GM23248 (cell line): ENCODE measurements at regions not wholly inside any gene's neighbourhood (a gene's known extent, or its start where the extent isn't known, plus 50 kb on each side); places are given as distances from the start of the nearest gene placed in this dataset.

Experiments
- DNase-seq: peaks from one replicate; pipeline ENCODE4 v3.0.0-alpha.2; 2015
- H2AFZ ChIP-seq: fragments of 200-600 bp; sonication (generic); 2 replicates; pipeline ENCODE4 v1.6.1; 2016; ENCODE audit warnings: antibody characterized with exemption
- H3F3A ChIP-seq: fragments of 200-600 bp; sonication (generic); 2 replicates; pipeline ENCODE4 v1.6.1; 2016; ENCODE audit warnings: mild to moderate bottlenecking, antibody characterized with exemption, mixed run types; ENCODE audit not compliant: insufficient read depth
- H3K27ac ChIP-seq: fragments of 200-600 bp; sonication (generic); 2 replicates; pipeline ENCODE4 v1.5.1; 2016; ENCODE audit warnings: mild to moderate bottlenecking
- H3K27me3 ChIP-seq: fragments of 200-600 bp; sonication (generic); replicated peaks from 2 replicates; pipeline ENCODE4 v1.6.1; 2016; ENCODE audit warnings: mild to moderate bottlenecking; ENCODE audit not compliant: insufficient read depth
- H3K36me3 ChIP-seq: fragments of 200-600 bp; sonication (generic); 2 replicates; pipeline ENCODE4 v1.6.1; 2016; ENCODE audit warnings: low read depth, mild to moderate bottlenecking
- H3K4me1 ChIP-seq: fragments of 200-600 bp; sonication (generic); 2 replicates; pipeline ENCODE4 v1.6.1; 2016; ENCODE audit warnings: mild to moderate bottlenecking; ENCODE audit not compliant: insufficient read depth
- H3K4me2 ChIP-seq: fragments of 200-600 bp; sonication (generic); one replicate; pipeline ENCODE4 v1.6.1; 2016; ENCODE audit warnings: mild to moderate bottlenecking; ENCODE audit not compliant: unreplicated experiment
- H3K4me3 ChIP-seq: fragments of 200-600 bp; sonication (generic); 2 replicates; pipeline ENCODE4 v1.5.1; 2016; ENCODE audit warnings: mild to moderate bottlenecking
- H3K79me2 ChIP-seq: fragments of 200-600 bp; sonication (generic); 2 replicates; pipeline ENCODE4 v1.6.1; 2016; ENCODE audit warnings: mild to moderate bottlenecking; ENCODE audit not compliant: insufficient read depth
- H3K9ac ChIP-seq: fragments of 200-600 bp; sonication (generic); 2 replicates; pipeline ENCODE4 v1.6.1; 2016; ENCODE audit warnings: mild to moderate bottlenecking
- H3K9me2 ChIP-seq: fragments of 200-600 bp; sonication (generic); 2 replicates; pipeline ENCODE4 v1.6.1; 2016; ENCODE audit warnings: mixed run types, mild to moderate bottlenecking, moderate library complexity; ENCODE audit not compliant: insufficient read depth
- H3K9me3 ChIP-seq: fragments of 200-600 bp; sonication (generic); one replicate; pipeline ENCODE4 v1.6.1; 2017; ENCODE audit warnings: low read depth
- H4K20me1 ChIP-seq: fragments of 200-600 bp; sonication (generic); 2 replicates; pipeline ENCODE4 v1.6.0; 2016; ENCODE audit not compliant: insufficient read depth
- EZH2 ChIP-seq: fragments of 200-600 bp; sonication (generic); IDR thresholded peaks from 2 replicates; pipeline ENCODE4 v1.6.1; 2018; ENCODE audit warnings: antibody characterized with exemption, mild to moderate bottlenecking; ENCODE audit not compliant: insufficient read depth, poor library complexity, severe bottlenecking
- EZH2phosphoT487 ChIP-seq: fragments of 200-600 bp; sonication (generic); IDR thresholded peaks from 2 replicates; pipeline ENCODE4 v1.6.1; 2018; ENCODE audit warnings: antibody characterized with exemption, moderate library complexity, mild to moderate bottlenecking, low read depth; ENCODE audit not compliant: insufficient read depth
- WGBS, 2 experiments: methylation state at CpG; one replicate each; pipeline ENCODE4 v1.1.6; 2015 to 2017; ENCODE audit warnings: low lambda C conversion rate in 2 of 2, low coverage in 1 of 2; ENCODE audit errors: missing lambda C conversion rate in 2 of 2; 5-methylcytosine and 5-hydroxymethylcytosine counted together
- in situ Hi-C: fragments of 300-500 bp; cut with MboI; formaldehyde crosslinking; loops from 2 replicates; pipeline ENCODE4 v1.15.0; 2020

DNA sequence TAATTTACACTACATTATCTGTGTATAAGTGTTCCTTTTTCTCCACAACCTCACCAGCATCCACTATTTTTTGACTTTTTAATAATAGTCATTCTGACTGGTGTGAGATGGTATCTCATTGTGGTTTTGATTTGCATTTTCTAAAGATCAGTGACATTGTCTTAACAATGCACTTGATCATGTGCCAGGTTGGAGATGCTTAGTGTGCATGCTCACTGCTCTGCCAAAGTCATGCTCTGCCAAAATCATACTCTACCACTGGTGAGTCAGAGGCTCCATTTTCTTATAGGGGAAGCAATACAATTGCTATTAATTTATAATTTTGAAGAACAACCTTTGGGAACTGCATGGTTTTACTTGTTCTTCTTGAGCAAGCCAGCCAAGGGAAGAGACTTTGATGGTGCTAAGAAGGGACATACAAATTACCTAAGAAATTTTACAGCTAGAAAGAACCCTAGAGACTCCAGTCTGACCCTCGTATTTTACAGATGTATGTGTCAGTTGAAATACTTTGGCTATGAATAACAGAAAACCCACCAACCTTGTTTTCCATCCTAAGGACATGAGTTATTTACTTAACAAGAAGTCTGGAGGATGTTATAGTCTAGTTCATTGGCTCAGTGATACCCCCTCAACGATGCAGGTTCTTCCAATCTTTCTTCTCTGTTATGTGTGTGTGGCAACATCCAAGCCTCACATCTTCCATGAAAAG lies 368.9 kb downstream of the DDX10 start:
- DNase-seq = peak; percentile 98
- 38 to 39% methylated on average over 2 of the region's 2 CpGs for WGBS, 2 experiments
- no peaks in the 10 kb centered on the region for H3K27me3 ChIP-seq
- no peaks in the 10 kb centered on the region for H3K36me3 ChIP-seq
- H3K9me2 ChIP-seq = no peaks in the 10 kb centered on the region
- no peaks in the 10 kb centered on the region for H4K20me1 ChIP-seq
- in situ Hi-C loops = no loop called here
- peak overlapping the region; percentile 40 for H3K4me2 ChIP-seq
- H3K27ac ChIP-seq = peak overlapping the region; percentile 70
- H3K9ac ChIP-seq = no peak overlapping the region
- H3K9me3 ChIP-seq = no peaks in the 10 kb centered on the region
- peaks cover 37% of the 10 kb centered on the region for H3K4me1 ChIP-seq
- TF ChIP-seq EZH2phosphoT487 = no peak
- TF ChIP-seq EZH2 = no peak
- H2AFZ ChIP-seq = peak overlapping the region; percentile 53
- peak overlapping the region; percentile 7; the same call in 1 of the 2 replicates for H3K4me3 ChIP-seq
- peaks cover 47% of the 10 kb centered on the region for H3F3A ChIP-seq
- no peaks in the 10 kb centered on the region for H3K79me2 ChIP-seq

DNA sequence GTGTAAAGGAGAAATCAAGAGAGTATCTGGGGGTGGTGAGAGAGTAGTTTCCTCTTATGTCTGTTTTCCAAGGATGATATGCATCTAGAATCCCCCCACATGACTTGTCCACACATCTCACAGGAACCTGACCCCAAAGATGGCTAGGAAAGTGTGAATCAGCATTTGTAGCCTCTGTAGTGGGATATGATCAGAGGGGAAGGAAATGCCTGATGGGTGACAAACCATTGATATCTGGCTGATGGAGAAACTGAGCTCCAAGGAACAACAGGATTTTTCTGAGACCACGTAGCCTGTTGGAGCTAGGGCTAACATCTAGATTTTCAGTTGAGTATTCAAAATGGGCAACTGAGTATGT lies 369.4 kb downstream of the DDX10 start:
- Histone ChIP-seq H3K4me1 (peaks cover 43% of the 10 kb centered on the region), H4K20me1 (no peaks in the 10 kb centered on the region), H3K36me3 (no peaks in the 10 kb centered on the region), H3K9me2 (no peaks in the 10 kb centered on the region), H3K9me3 (no peaks in the 10 kb centered on the region), H3F3A (peaks cover 52% of the 10 kb centered on the region), H3K4me3 (peak overlapping the region; percentile 7; the same call in 1 of the 2 replicates), H3K4me2 (peak overlapping the region; percentile 40), H3K27me3 (no peaks in the 10 kb centered on the region), H3K79me2 (no peaks in the 10 kb centered on the region), H2AFZ (peak overlapping the region; percentile 53), H3K9ac (no peak overlapping the region), H3K27ac (peak overlapping the region; percentile 70)
- TF ChIP-seq EZH2phosphoT487 (no peak), EZH2 (no peak)
- DNase-seq = peak; percentile 55
- WGBS, 2 experiments = 9 to 12% methylated on average over 1 of the region's 1 CpG
- in situ Hi-C loops = no loop called here

DNA sequence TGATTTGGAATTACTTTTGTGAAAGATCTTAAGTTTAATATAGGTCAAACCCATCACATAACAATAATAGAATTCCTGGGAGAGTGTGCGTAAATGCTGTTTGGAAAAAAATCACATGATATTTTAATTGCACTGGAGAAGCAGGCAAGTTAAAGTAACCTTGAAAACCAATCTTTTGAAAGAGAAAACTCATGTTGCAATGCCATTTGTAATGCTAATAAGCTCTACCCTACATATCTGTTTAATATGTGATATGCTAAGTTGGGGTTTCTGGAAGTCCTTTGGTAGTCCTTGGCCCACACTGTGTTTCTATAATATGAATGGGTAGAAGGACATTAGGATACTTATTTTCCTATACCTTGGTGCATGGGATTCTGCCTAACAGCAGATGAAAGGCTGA lies 370.4 kb downstream of the DDX10 start:
- no peaks in the 10 kb centered on the region for H3K36me3 ChIP-seq
- no peak for TF ChIP-seq EZH2phosphoT487
- H4K20me1 ChIP-seq = no peaks in the 10 kb centered on the region
- no peak overlapping the region for H3K9ac ChIP-seq
- in situ Hi-C loops = no loop called here
- no peak overlapping the region for H3K4me3 ChIP-seq
- no peaks in the 10 kb centered on the region for H3K27me3 ChIP-seq
- H3K4me2 ChIP-seq = no peak overlapping the region
- no peak for DNase-seq
- peaks cover 56% of the 10 kb centered on the region for H3F3A ChIP-seq
- H3K9me3 ChIP-seq = no peaks in the 10 kb centered on the region
- H3K79me2 ChIP-seq = no peaks in the 10 kb centered on the region
- peaks cover 48% of the 10 kb centered on the region for H3K4me1 ChIP-seq
- 100% methylated on average over 1 of the region's 1 CpG for WGBS, 2 experiments
- H2AFZ ChIP-seq = no peak overlapping the region
- H3K27ac ChIP-seq = no peak overlapping the region
- no peaks in the 10 kb centered on the region for H3K9me2 ChIP-seq

DNA sequence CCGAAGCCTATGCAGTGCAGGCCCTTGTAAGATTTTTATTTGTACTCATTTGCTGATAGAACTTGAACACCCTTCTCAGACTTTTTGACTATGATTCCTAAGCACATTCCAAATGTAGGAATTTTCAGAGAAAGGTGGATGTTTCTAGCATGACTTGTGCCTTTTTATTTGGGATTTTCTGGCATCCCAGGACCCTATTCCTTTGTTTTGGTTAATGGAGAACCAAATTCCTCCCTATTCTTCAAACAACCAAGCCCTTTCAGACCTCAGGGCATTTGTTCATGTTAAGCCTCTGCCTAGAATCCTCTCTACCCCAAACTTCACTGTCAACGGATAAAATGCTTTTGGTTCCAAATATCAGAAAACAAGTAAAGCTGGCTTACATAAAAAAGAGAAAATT lies 371.1 kb downstream of the DDX10 start:
- Histone ChIP-seq H3K4me3 (no peak overlapping the region), H2AFZ (peak overlapping the region; percentile 9; the same call in 1 of the 2 replicates), H4K20me1 (no peaks in the 10 kb centered on the region), H3K27ac (no peak overlapping the region), H3K36me3 (no peaks in the 10 kb centered on the region), H3K9me2 (no peaks in the 10 kb centered on the region), H3K27me3 (no peaks in the 10 kb centered on the region), H3K4me1 (peaks cover 48% of the 10 kb centered on the region), H3F3A (peaks cover 56% of the 10 kb centered on the region), H3K9me3 (no peaks in the 10 kb centered on the region), H3K9ac (no peak overlapping the region), H3K79me2 (no peaks in the 10 kb centered on the region), H3K4me2 (no peak overlapping the region)
- in situ Hi-C loops = no loop called here
- 96 to 100% methylated on average over 2 of the region's 2 CpGs for WGBS, 2 experiments
- no peak for DNase-seq
- TF ChIP-seq EZH2phosphoT487 (no peak), EZH2 (no peak)
